AG09309 (cell line): ENCODE measurements at regions not wholly inside any gene's neighbourhood (a gene's known extent, or its start where the extent isn't known, plus 50 kb on each side); places are given as distances from the start of the nearest gene placed in this dataset.
"Not testable (repeated sequence)": the region's sequence is repeated elsewhere in the genome, so short reads cannot be mapped to it uniquely, and the experiment has no call there.

Source experiments
- DNase-seq: peaks from one replicate; pipeline ENCODE4 v3.0.0-alpha.2; 2010; ENCODE audit warnings: low read depth
- H3K4me3 ChIP-seq: 2 replicates; pipeline ENCODE4 v1.5.1; 2011; ENCODE audit warnings: mild to moderate bottlenecking, low read depth, low read length, moderate library complexity; ENCODE audit not compliant: control insufficient read depth
- CTCF ChIP-seq: IDR thresholded peaks from 2 replicates; pipeline ENCODE4 v1.5.1; 2011; ENCODE audit warnings: mild to moderate bottlenecking, low read depth, low read length, inconsistent platforms; ENCODE audit not compliant: insufficient read depth, control insufficient read depth; ENCODE audit errors: missing control alignments

GRCh38 chr10:8156918-8157317, 102.4 kb downstream of the GATA3 start:
- no peak for TF ChIP-seq CTCF
- no peak overlapping the region for H3K4me3 ChIP-seq
- DNase-seq = no peak

GRCh38 chr10:8158193-8159071, 103.9 kb downstream of the GATA3 start:
- TF ChIP-seq CTCF = no peak
- DNase-seq = no peak
- no peak overlapping the region for H3K4me3 ChIP-seq

GRCh38 chr10:8159341-8160165, 105.1 kb downstream of the GATA3 start:
- DNase-seq = no peak
- no peak for TF ChIP-seq CTCF
- no peak overlapping the region for H3K4me3 ChIP-seq

- no peak overlapping the region for H3K4me3 ChIP-seq
- no peak for TF ChIP-seq CTCF
- DNase-seq = no peak
These were observed 109.3 kb downstream of the GATA3 start for GRCh38 chr10:8163824-8164223.

- DNase-seq, H3K4me3 ChIP-seq: not testable (repeated sequence)
These were observed 110.2 kb downstream of the GATA3 start for GRCh38 chr10:8164640-8165039.

- TF ChIP-seq CTCF = no peak
- H3K4me3 ChIP-seq = no peak overlapping the region
- DNase-seq = no peak
These were observed 114.3 kb downstream of the GATA3 start for GRCh38 chr10:8168836-8169235.

GRCh38 chr10:8171008-8171407, 116.5 kb downstream of the GATA3 start:
- TF ChIP-seq CTCF = no peak
- DNase-seq = no peak
- no peak overlapping the region for H3K4me3 ChIP-seq
